ENCODE measurements at regions not wholly inside any gene's neighbourhood (a gene's known extent, or its start where the extent isn't known, plus 50 kb on each side); places are given as distances from the start of the nearest gene placed in this dataset.

DNA sequence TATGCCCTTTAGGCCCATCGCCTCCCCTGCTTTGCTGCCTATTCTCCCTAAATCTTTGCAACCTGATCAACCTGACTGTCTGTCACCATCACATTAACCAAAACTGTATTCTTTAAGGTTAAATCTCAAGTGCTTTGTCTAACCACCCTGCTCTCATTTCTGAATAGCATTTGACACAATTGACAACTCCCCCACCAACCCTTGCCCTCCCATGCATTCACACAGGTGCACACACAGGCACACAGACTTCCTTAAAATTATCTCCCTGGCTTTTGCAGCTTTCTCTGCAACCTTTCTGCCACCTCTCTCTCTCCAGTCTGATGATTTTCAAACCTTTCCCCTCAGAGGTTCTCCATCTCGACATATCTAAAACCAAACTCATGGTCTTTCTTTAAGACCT, 64.6 kb upstream of the ST8SIA3 start:
- no peak overlapping the region for H3K4me3 ChIP-seq (ENCODE audit: low read length)
- H3K4me2 ChIP-seq (ENCODE audit: low read length), result peak overlapping the region; percentile 36
- H3K79me2 ChIP-seq (ENCODE audit: low read length), result no peaks in the 10 kb centered on the region
- H3K36me3 ChIP-seq (replicated peaks; ENCODE audit: low read depth, low read length), result peaks cover 7% of the 10 kb centered on the region
- H3K4me1 ChIP-seq (ENCODE audit: low read length), result peaks cover 18% of the 10 kb centered on the region
- no peak for TF ChIP-seq EZH2phosphoT487 (IDR thresholded peaks at IDR 0.05; ENCODE audit: low read depth)
- TF ChIP-seq, protein P1, sequence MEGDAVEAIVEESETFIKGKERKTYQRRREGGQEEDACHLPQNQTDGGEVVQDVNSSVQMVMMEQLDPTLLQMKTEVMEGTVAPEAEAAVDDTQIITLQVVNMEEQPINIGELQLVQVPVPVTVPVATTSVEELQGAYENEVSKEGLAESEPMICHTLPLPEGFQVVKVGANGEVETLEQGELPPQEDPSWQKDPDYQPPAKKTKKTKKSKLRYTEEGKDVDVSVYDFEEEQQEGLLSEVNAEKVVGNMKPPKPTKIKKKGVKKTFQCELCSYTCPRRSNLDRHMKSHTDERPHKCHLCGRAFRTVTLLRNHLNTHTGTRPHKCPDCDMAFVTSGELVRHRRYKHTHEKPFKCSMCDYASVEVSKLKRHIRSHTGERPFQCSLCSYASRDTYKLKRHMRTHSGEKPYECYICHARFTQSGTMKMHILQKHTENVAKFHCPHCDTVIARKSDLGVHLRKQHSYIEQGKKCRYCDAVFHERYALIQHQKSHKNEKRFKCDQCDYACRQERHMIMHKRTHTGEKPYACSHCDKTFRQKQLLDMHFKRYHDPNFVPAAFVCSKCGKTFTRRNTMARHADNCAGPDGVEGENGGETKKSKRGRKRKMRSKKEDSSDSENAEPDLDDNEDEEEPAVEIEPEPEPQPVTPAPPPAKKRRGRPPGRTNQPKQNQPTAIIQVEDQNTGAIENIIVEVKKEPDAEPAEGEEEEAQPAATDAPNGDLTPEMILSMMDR (IDR thresholded peaks at IDR 0.05; ENCODE audit: low read depth, low read length), result no peak
- H3K27me3 ChIP-seq (ENCODE audit: low read depth, low read length), result no peaks in the 10 kb centered on the region
- H3K9me3 ChIP-seq (ENCODE audit: insufficient read depth, low read length), result peaks cover 4% of the 10 kb centered on the region; the same call in 1 of the 2 replicates
- no peaks in the 10 kb centered on the region for H4K20me1 ChIP-seq (ENCODE audit: insufficient read depth, low read length)
- no peak overlapping the region for H3K9ac ChIP-seq (ENCODE audit: low read length)
- H3K27ac ChIP-seq (ENCODE audit: low read length), result no peak overlapping the region
- H2AFZ ChIP-seq (ENCODE audit: low read depth, low read length), result 0 out of 2 replicates have a peak overlapping the region, but pooled peaks have one; percentile 7

DNA sequence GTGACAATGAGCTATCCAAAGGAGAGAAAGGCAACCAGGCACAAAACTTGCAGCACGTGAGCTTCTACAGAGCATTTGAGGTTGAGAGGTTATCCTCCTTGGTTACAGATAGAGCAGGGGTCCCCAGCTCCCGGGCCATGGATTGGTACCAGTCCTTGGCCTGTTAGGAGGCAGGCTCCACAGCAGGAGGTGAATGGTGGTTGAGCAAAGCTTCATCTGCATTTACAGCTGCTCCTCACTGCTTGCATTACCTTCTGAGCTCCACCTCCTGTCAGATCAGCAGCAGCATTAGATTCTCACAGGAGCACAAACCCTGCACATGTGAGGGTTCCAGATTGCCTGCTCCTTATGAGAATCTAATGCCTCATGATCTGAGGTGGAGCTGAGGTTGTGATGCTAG, 57.8 kb upstream of the ST8SIA3 start:
- H3K4me1 ChIP-seq (ENCODE audit: low read length), result peaks cover 8% of the 10 kb centered on the region; the same call in 1 of the 2 replicates
- H3K27me3 ChIP-seq (ENCODE audit: low read depth, low read length), result 0 out of 2 replicates have a peak, but pooled peaks cover 4% of the 10 kb centered on the region

DNA sequence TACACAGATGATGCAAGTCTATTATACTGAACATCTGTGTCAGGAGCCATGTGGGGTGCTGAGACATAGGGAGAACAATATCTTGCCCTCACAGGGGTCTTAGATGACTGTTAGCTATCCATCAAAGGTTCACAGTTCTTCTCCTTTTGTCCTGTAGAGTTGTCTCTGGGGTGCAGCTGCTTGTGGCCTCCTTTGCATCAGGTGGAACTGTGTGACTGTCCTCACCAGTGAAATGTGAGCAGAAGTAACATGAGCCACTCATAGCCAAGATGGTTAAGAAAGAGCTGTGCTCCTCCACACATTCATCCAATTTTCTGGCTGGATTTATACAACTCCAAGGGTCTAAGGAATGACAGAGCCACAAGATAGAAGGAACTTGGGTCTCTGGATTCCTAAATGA, 56.0 kb upstream of the ST8SIA3 start:
- H3K4me2 ChIP-seq (ENCODE audit: low read length), result no peak overlapping the region
- no peaks in the 10 kb centered on the region for H3K36me3 ChIP-seq (replicated peaks; ENCODE audit: low read depth, low read length)
- no peak overlapping the region for H3K4me3 ChIP-seq (ENCODE audit: low read length)
- H3K9ac ChIP-seq (ENCODE audit: low read length), result no peak overlapping the region
- H3K27me3 ChIP-seq (ENCODE audit: low read depth, low read length), result peaks cover 5% of the 10 kb centered on the region; the same call in 1 of the 2 replicates
- H3K9me3 ChIP-seq (ENCODE audit: insufficient read depth, low read length), result no peaks in the 10 kb centered on the region
- H3K79me2 ChIP-seq (ENCODE audit: low read length), result no peaks in the 10 kb centered on the region
- no peak overlapping the region for H3K27ac ChIP-seq (ENCODE audit: low read length)
- no peak overlapping the region for H2AFZ ChIP-seq (ENCODE audit: low read depth, low read length)
- TF ChIP-seq, protein P1 (IDR thresholded peaks at IDR 0.05; ENCODE audit: low read depth, low read length), result no peak
- no peak for TF ChIP-seq EZH2phosphoT487 (IDR thresholded peaks at IDR 0.05; ENCODE audit: low read depth)
- peaks cover 8% of the 10 kb centered on the region; the same call in 1 of the 2 replicates for H3K4me1 ChIP-seq (ENCODE audit: low read length)
- no peaks in the 10 kb centered on the region for H4K20me1 ChIP-seq (ENCODE audit: insufficient read depth, low read length)

More for the DNA sequence above, 57.8 kb upstream of the ST8SIA3 start:
- Histone ChIP-seq H3K4me3 (ENCODE audit: low read length) (no peak overlapping the region), H3K79me2 (ENCODE audit: low read length) (no peaks in the 10 kb centered on the region), H3K9ac (ENCODE audit: low read length) (no peak overlapping the region), H2AFZ (ENCODE audit: low read depth, low read length) (no peak overlapping the region), H3K9me3 (ENCODE audit: insufficient read depth, low read length) (no peaks in the 10 kb centered on the region), H3K27ac (ENCODE audit: low read length) (no peak overlapping the region), H3K4me2 (ENCODE audit: low read length) (no peak overlapping the region), H3K36me3 (replicated peaks; ENCODE audit: low read depth, low read length) (peaks cover 3% of the 10 kb centered on the region), H4K20me1 (ENCODE audit: insufficient read depth, low read length) (no peaks in the 10 kb centered on the region)
- no peak for TF ChIP-seq EZH2phosphoT487 (IDR thresholded peaks at IDR 0.05; ENCODE audit: low read depth)
- TF ChIP-seq, protein P1 (IDR thresholded peaks at IDR 0.05; ENCODE audit: low read depth, low read length), result no peak

DNA sequence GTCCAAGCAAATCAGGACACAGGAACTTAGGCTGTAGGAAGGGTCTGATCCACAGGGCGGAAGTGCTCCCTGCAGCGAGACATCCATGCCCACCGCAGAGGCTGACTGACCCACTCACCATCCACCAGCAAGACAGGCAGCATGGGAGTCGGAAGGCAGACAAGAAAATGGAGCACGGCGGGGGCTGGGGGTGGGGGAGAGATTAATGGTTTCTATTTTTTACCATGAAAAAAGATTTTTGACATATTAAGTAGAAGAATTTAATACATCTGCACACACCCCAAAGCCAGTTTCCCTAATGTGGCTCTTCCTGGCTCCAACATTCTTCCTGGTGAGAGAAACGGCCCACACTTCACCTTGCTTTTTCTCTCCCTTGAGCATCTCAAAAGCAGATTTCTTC, 55.1 kb upstream of the ST8SIA3 start:
- no peak overlapping the region for H2AFZ ChIP-seq (ENCODE audit: low read depth, low read length)
- H3K79me2 ChIP-seq (ENCODE audit: low read length), result no peaks in the 10 kb centered on the region
- no peaks in the 10 kb centered on the region for H3K36me3 ChIP-seq (replicated peaks; ENCODE audit: low read depth, low read length)
- H3K4me1 ChIP-seq (ENCODE audit: low read length), result 0 out of 2 replicates have a peak, but pooled peaks cover 6% of the 10 kb centered on the region
- no peaks in the 10 kb centered on the region for H4K20me1 ChIP-seq (ENCODE audit: insufficient read depth, low read length)
- no peak overlapping the region for H3K4me2 ChIP-seq (ENCODE audit: low read length)
- H3K4me3 ChIP-seq (ENCODE audit: low read length), result no peak overlapping the region
- H3K9me3 ChIP-seq (ENCODE audit: insufficient read depth, low read length), result no peaks in the 10 kb centered on the region
- H3K27ac ChIP-seq (ENCODE audit: low read length), result no peak overlapping the region
- H3K9ac ChIP-seq (ENCODE audit: low read length), result no peak overlapping the region
- no peak for TF ChIP-seq EZH2phosphoT487 (IDR thresholded peaks at IDR 0.05; ENCODE audit: low read depth)
- TF ChIP-seq, protein P1 (IDR thresholded peaks at IDR 0.05; ENCODE audit: low read depth, low read length), result no peak
- peaks cover 15% of the 10 kb centered on the region for H3K27me3 ChIP-seq (ENCODE audit: low read depth, low read length)

Data from OCI-LY3 (cell line).